NCI-H1105 (cell line): ENCODE measurements at regions not wholly inside any gene's neighbourhood (a gene's known extent, or its start where the extent isn't known, plus 50 kb on each side); places are given as distances from the start of the nearest gene placed in this dataset.

ENCODE experiments used
- DNase-seq: peaks from one replicate; lab custom pipeline; 2025; lab: John Stamatoyannopoulos, UW

GRCh38 chr17:51491416-51491815, 231.1 kb downstream of the UTP18 start:
- DNase-seq, result no peak

GRCh38 chr17:51493206-51493605, 232.9 kb downstream of the UTP18 start:
- DNase-seq, result no peak

GRCh38 chr17:51496378-51496777, 236.0 kb downstream of the UTP18 start:
- DNase-seq, result no peak

- no peak for DNase-seq
Observed at GRCh38 chr17:51499897-51500296, 239.6 kb downstream of the UTP18 start.

GRCh38 chr17:51500454-51500853, 240.1 kb downstream of the UTP18 start:
- no peak for DNase-seq

GRCh38 chr17:51505450-51505849, 245.1 kb downstream of the UTP18 start:
- DNase-seq, result no peak

- no peak for DNase-seq
Observed at GRCh38 chr17:51507444-51507843, 247.1 kb downstream of the UTP18 start.

GRCh38 chr17:51508048-51508447, 247.7 kb downstream of the UTP18 start:
- no peak for DNase-seq

- DNase-seq, result no peak
Observed at GRCh38 chr17:51510940-51511339, 250.6 kb downstream of the UTP18 start.

GRCh38 chr17:51512220-51512907, 252.0 kb downstream of the UTP18 start:
- DNase-seq, result no peak

- DNase-seq, result no peak
Observed at GRCh38 chr17:51516924-51517323, 256.6 kb downstream of the UTP18 start.

- DNase-seq, result no peak
Observed at GRCh38 chr17:51524524-51524923, 264.2 kb downstream of the UTP18 start.

- DNase-seq, result no peak
Observed at GRCh38 chr17:51526507-51526906, 266.2 kb downstream of the UTP18 start.

- DNase-seq, result no peak
Observed at GRCh38 chr17:51527225-51527982, 267.1 kb downstream of the UTP18 start.

- no peak for DNase-seq
Observed at GRCh38 chr17:51528111-51528510, 267.8 kb downstream of the UTP18 start.

- DNase-seq, result no peak
Observed at GRCh38 chr17:51533219-51533618, 272.9 kb downstream of the UTP18 start.

GRCh38 chr17:51533821-51534220, 273.5 kb downstream of the UTP18 start:
- DNase-seq, result no peak

- DNase-seq, result no peak
Observed at GRCh38 chr17:51536627-51537026, 276.3 kb downstream of the UTP18 start.

GRCh38 chr17:51537996-51538550, 277.7 kb downstream of the UTP18 start:
- no peak for DNase-seq

GRCh38 chr17:51540151-51540550, 279.8 kb downstream of the UTP18 start:
- DNase-seq, result no peak

- DNase-seq, result no peak
Observed at GRCh38 chr17:51541215-51541614, 280.9 kb downstream of the UTP18 start.

- DNase-seq, result no peak
Observed at GRCh38 chr17:51546114-51546513, 285.8 kb downstream of the UTP18 start.

GRCh38 chr17:51548125-51548524, 287.8 kb downstream of the UTP18 start:
- DNase-seq, result no peak
